GM13977 (cell line): ENCODE measurements at regions not wholly inside any gene's neighbourhood (a gene's known extent, or its start where the extent isn't known, plus 50 kb on each side); places are given as distances from the start of the nearest gene placed in this dataset.
A peak's percentile ranks its signal among the peaks of the same experiment; 100 is the strongest.
"Not testable (repeated sequence)": the region's sequence is repeated elsewhere in the genome, so short reads cannot be mapped to it uniquely, and the experiment has no call there.

Source experiments
- DNase-seq: peaks from one replicate; pipeline ENCODE4 v3.0.0; 2012; ENCODE audit warnings: low spot score
- in situ Hi-C: fragments of 300-500 bp; cut with MboI; formaldehyde crosslinking; loops from one replicate; pipeline ENCODE4 v1.12.0; 2022; ENCODE audit warnings: low sequenced_read_pairs, low pct_unique_long_range_greater_than_20kb, mixed read lengths, inconsistent platforms; ENCODE audit not compliant: unreplicated experiment
- TF ChIP-seq, protein P1 (sequence below): IDR thresholded peaks from 2 replicates; pipeline ENCODE4 v1.5.1; 2012; ENCODE audit warnings: mild to moderate bottlenecking, control low read depth; ENCODE audit not compliant: insufficient read depth; ENCODE audit errors: extremely low read depth, missing control alignments

DNA sequence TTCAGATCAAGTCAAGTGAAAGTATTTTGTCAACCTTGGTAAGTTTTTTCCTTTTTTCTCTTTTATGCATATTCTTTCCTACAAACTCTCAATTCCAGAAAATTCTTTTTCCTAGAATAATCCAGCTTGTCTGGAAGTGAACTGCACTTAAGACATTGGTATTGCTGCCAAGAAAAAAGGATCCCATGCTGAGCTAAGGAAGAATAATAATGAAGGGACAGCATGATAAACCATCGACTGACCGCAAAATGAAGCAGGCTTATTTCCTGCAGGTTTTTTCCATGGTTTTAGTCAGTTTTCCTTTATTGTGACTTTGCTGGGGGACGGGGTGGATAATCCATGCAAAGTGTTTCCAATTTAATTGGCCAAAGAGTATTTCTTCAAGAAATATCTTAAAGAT is 857.6 kb upstream of the SLC35B3 start:
- DNase-seq: no peak
- in situ Hi-C loops: no loop called here
- TF ChIP-seq, protein P1, sequence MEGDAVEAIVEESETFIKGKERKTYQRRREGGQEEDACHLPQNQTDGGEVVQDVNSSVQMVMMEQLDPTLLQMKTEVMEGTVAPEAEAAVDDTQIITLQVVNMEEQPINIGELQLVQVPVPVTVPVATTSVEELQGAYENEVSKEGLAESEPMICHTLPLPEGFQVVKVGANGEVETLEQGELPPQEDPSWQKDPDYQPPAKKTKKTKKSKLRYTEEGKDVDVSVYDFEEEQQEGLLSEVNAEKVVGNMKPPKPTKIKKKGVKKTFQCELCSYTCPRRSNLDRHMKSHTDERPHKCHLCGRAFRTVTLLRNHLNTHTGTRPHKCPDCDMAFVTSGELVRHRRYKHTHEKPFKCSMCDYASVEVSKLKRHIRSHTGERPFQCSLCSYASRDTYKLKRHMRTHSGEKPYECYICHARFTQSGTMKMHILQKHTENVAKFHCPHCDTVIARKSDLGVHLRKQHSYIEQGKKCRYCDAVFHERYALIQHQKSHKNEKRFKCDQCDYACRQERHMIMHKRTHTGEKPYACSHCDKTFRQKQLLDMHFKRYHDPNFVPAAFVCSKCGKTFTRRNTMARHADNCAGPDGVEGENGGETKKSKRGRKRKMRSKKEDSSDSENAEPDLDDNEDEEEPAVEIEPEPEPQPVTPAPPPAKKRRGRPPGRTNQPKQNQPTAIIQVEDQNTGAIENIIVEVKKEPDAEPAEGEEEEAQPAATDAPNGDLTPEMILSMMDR: no peak

DNA sequence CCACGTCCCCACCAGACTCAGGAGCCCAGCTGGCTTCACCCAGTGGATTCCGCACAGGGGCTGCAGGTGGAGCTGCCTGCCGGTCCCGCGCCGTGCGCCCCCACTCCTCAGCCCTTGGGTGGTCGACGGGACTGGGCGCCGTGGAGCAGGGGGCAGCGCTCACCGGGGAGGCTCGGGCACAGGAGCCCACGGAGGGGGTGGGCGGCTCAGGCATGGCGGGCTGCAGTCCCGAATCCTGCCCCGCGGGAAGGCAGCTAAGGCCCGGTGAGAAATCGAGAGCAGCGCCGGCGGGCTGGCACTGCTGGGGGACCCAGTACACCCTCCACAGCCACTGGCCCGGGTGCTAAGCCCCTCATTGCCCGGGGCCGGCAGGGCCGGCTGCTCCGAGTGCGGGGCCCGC is 855.0 kb upstream of the SLC35B3 start:
- in situ Hi-C loops, DNase-seq: not testable (repeated sequence)

DNA sequence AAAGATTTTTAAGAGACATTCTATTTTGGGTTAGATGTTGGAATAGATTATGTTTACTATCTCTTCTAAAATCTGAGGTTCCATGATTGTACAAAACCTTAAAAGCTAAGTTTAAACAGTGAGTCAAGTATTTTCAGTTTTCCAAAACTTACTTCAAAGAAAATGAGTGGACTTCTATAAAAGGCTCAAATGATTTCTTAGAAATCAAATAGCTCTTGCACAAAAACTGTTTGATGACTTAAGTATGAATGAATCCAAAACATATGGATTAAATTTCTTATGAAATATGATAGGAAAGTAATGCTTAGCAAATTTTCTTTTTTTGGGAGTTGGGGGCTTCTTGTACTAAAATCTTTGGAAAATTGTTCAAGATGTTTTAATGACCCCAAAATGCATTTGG is 837.3 kb upstream of the SLC35B3 start:
- TF ChIP-seq, protein P1: no peak
- no peak for DNase-seq
- in situ Hi-C loops: no loop called here

DNA sequence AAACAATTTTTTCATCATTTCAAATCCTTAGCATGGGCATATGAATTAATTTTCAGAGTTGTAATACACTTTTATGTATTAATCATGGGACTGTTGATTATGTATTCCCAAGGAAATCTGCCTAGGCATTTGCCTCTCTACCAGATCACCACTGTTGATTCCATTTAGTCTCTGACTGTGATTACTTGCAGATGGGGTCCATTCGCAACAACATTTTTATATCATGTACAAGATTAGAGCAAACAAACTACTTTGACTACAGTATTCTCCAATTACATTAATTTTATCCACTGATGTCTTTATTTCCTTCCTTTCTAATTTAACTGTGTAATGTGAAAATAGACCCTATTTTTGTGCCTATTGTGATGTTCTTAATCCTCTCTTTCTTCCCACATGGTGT is 831.4 kb upstream of the SLC35B3 start:
- DNase-seq: no peak
- TF ChIP-seq, protein P1: no peak
- in situ Hi-C loops: no loop called here

DNA sequence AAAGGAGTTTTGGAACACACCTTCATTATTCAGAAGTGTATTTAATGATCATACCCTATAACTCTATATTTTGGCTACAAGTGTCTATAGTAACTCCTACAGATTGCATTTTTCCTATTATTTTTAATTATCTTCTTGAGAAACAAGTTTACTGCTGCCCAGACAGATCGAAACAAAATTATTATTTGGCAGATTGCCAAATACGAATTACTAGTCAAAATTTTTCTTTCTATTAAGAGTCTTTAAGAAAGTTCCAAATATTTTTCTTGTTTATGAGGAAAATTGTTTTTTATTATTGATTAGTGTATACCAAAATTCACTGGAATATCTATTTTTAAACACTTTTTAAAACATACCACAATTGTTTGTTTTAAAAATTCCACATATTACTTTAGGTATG is 821.9 kb upstream of the SLC35B3 start:
- in situ Hi-C loops: no loop called here
- DNase-seq: no peak
- TF ChIP-seq, protein P1: no peak

DNA sequence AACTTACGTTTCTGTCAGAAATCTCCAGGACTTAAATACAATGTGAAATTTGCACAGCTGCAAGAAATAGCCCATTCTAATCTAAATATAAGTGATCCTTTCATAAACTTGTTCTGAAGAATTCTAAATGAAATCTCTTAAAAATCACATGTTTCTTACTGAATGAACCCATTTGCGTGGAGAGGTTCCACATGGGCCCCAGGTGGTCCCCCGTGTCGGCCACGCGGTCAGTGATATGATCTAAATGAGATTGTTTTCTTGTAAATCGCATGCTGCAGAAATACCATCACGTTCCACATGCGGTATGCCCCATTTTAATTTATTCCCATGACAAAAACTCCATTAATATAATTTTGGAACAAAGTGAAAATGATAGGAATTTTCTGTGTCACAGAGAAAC is 818.9 kb upstream of the SLC35B3 start:
- DNase-seq: no peak
- in situ Hi-C loops: no loop called here
- TF ChIP-seq, protein P1: no peak

DNA sequence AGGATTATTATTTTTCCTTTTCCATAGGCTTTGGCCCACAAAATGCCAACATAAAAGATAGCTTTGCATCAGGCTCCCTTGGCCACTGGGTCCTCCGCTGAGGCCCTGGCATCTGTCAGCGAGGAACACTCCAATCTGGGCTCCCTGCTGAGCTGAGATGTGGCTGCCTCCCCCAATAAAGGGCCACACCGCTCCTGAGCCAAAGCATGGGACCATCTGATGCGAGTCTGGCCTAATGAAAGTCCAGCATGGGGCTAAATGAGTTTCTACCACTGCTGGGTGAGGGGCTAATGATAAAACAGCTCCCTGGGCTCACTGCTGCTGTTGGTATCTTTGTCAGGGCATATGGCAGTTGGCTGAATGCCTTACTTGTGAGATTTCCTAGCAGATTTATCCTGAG is 817.5 kb upstream of the SLC35B3 start:
- no peak for DNase-seq
- TF ChIP-seq, protein P1: no peak
- in situ Hi-C loops: no loop called here

DNA sequence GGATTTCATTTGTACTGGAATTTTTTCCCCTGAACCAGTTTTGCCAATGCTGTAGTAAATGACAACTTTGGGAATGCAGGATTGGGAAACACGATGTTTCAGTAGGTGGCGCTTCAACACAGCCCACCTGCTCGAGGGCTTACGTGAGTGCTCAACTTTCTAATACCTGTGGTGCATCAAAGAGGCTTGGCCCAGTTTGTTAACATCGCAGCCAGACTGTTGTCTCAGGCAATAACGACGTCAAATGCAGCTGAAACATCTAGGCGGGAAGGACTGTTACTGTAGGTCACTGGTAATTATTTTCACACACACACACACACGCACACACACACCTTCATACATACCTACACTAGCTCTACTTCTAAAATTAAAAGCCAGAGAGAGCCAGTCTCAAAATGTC is 815.5 kb upstream of the SLC35B3 start:
- in situ Hi-C loops: no loop called here
- TF ChIP-seq, protein P1: peak; percentile 70
- peak; percentile 6 for DNase-seq
